Brain microvascular endothelial cell (primary cell): ENCODE measurements at regions not wholly inside any gene's neighbourhood (a gene's known extent, or its start where the extent isn't known, plus 50 kb on each side); places are given as distances from the start of the nearest gene placed in this dataset.

Source experiments
- DNase-seq: peaks from one replicate; pipeline ENCODE4 v3.0.0-alpha.2; 2020
- H3K27ac ChIP-seq: fragments of 250-450 bp; sonication (Bioruptor Pico); 2 replicates; pipeline ENCODE4 v1.5.1; 2020; ENCODE audit warnings: mild to moderate bottlenecking, moderate library complexity
- H3K27me3 ChIP-seq: fragments of 250-450 bp; sonication (Bioruptor Pico); replicated peaks from 2 replicates; pipeline ENCODE4 v1.5.1; 2020; ENCODE audit warnings: mild to moderate bottlenecking
- H3K36me3 ChIP-seq: fragments of 250-450 bp; sonication (Bioruptor Pico); replicated peaks from 2 replicates; pipeline ENCODE4 v1.5.1; 2020; ENCODE audit warnings: mild to moderate bottlenecking
- H3K4me3 ChIP-seq: 2 replicates; pipeline ENCODE4 v1.5.1; 2011; ENCODE audit warnings: low read depth, mild to moderate bottlenecking, control low read depth, low read length, moderate library complexity
- CTCF ChIP-seq: IDR thresholded peaks from 2 replicates; pipeline ENCODE4 v1.5.1; 2011; ENCODE audit warnings: low read depth, mild to moderate bottlenecking, moderate library complexity, low read length, control low read depth, inconsistent platforms; ENCODE audit errors: missing control alignments
- in situ Hi-C: cut with HindIII; loops from 2 replicates; pipeline ENCODE4 v1.10.0; 2017; ENCODE audit warnings: low sequenced_read_pairs, low pct_ligation_motif_present

GRCh38 chr3:13133471-13133981 lies 60.3 kb upstream of the IQSEC1 start:
- Histone ChIP-seq H3K4me3 (no peak overlapping the region), H3K27ac (no peak overlapping the region), H3K27me3 (no peaks in the 10 kb centered on the region), H3K36me3 (no peaks in the 10 kb centered on the region)
- no peak for DNase-seq
- TF ChIP-seq CTCF, result no peak
- in situ Hi-C loops, result no loop called here

GRCh38 chr3:13132731-13133410 lies 59.6 kb upstream of the IQSEC1 start:
- in situ Hi-C loops, result no loop called here
- no peak for TF ChIP-seq CTCF
- Histone ChIP-seq H3K27ac (no peak overlapping the region), H3K27me3 (no peaks in the 10 kb centered on the region), H3K4me3 (no peak overlapping the region), H3K36me3 (no peaks in the 10 kb centered on the region)
- DNase-seq, result no peak

GRCh38 chr3:13132281-13132680 lies 59.1 kb upstream of the IQSEC1 start:
- Histone ChIP-seq H3K36me3 (no peaks in the 10 kb centered on the region), H3K4me3 (no peak overlapping the region), H3K27me3 (no peaks in the 10 kb centered on the region), H3K27ac (no peak overlapping the region)
- no peak for DNase-seq
- in situ Hi-C loops, result no loop called here
- TF ChIP-seq CTCF, result no peak

GRCh38 chr3:13130464-13131193 lies 57.4 kb upstream of the IQSEC1 start:
- Histone ChIP-seq H3K4me3 (no peak overlapping the region), H3K27me3 (no peaks in the 10 kb centered on the region), H3K27ac (no peak overlapping the region), H3K36me3 (no peaks in the 10 kb centered on the region)
- in situ Hi-C loops, result no loop called here
- no peak for TF ChIP-seq CTCF
- DNase-seq, result no peak

GRCh38 chr3:13125092-13126015 lies 52.1 kb upstream of the IQSEC1 start:
- Histone ChIP-seq H3K4me3 (no peak overlapping the region), H3K36me3 (no peaks in the 10 kb centered on the region), H3K27me3 (no peaks in the 10 kb centered on the region), H3K27ac (no peak overlapping the region)
- DNase-seq, result no peak
- in situ Hi-C loops, result no loop called here
- TF ChIP-seq CTCF, result no peak
